ENCODE measurements at regions not wholly inside any gene's neighbourhood (a gene's known extent, or its start where the extent isn't known, plus 50 kb on each side); places are given as distances from the start of the nearest gene placed in this dataset.

- no peak for TF ChIP-seq CTCF (IDR thresholded peaks at IDR 0.05; ENCODE audit: low read depth, low read length)
- no peak for DNase-seq (ENCODE audit: extremely low read depth, low read depth)
Measured at GRCh38 chr2:58612973-58613372, 371.8 kb upstream of the FANCL start.

DNA sequence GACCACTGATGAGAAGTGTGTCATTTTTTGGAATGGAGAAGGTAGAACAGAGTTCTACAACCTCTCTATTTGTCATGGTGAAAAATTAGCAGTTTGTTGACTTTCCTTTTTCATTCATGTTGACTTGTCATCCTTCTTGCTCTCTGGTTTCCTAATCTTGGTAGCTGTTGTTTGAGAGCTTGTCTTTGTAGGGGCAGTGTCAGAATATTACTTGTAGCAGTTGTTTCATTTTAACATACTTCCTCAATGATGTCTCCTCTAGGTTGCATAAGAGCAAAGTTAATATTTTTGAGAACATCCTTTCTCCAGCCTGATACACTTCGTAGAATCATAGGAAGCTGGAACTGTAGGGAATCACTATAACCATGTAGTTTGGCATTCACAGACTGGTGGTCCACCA, 368.2 kb upstream of the FANCL start:
- no peak for DNase-seq (ENCODE audit: extremely low read depth, low read depth)
- no peak for TF ChIP-seq CTCF (IDR thresholded peaks at IDR 0.05; ENCODE audit: low read depth, low read length)

- no peak for DNase-seq (ENCODE audit: extremely low read depth, low read depth)
- no peak for TF ChIP-seq CTCF (IDR thresholded peaks at IDR 0.05; ENCODE audit: low read depth, low read length)
Measured at GRCh38 chr2:58608146-58608545, 367.0 kb upstream of the FANCL start.

DNA sequence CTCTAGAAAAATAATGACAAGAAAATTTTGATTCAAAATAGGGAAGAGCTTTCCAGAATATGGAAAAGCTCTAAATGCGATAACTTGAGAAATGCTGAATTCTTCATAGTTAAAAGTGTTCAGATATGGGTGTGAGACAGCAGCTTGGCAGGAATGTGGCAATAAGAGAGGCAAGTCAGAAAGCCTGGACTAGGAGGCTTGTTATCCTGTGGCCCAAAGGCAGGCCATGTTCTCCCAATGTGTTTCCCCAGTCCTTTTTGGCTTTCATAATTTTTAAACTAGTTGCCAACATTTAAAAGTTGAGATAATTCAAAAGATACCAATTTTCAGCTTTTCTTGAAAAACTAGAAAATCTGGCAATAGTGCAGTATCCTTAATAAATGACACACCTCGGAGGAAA, 366.3 kb upstream of the FANCL start:
- no peak for DNase-seq (ENCODE audit: extremely low read depth, low read depth)
- TF ChIP-seq CTCF (IDR thresholded peaks at IDR 0.05; ENCODE audit: low read depth, low read length): no peak

DNA sequence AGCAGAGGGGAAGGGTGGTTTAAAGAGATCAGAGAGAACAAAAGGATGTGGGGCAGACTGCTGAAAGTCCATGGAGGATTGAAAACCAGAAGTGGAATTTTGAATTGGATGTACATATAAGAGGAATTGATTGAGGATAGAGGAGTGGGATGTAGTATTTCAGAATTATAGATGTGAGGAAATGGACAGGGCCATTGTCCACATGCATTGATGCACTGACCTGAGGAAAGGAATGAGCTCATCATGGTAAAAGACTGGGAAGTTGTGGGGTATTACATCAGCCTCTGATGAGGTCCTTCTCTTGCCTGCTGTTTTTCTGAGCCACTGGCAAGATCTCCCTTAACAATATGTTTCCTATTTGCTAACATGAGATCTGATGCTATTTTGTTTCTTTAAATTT, 365.7 kb upstream of the FANCL start:
- no peak for DNase-seq (ENCODE audit: extremely low read depth, low read depth)

GRCh38 chr2:58604096-58604495, 363.0 kb upstream of the FANCL start:
- DNase-seq (ENCODE audit: extremely low read depth, low read depth): no peak
- TF ChIP-seq CTCF (IDR thresholded peaks at IDR 0.05; ENCODE audit: low read depth, low read length): no peak

More for the DNA sequence above, 365.7 kb upstream of the FANCL start:
- TF ChIP-seq CTCF (IDR thresholded peaks at IDR 0.05; ENCODE audit: low read depth, low read length): no peak

DNA sequence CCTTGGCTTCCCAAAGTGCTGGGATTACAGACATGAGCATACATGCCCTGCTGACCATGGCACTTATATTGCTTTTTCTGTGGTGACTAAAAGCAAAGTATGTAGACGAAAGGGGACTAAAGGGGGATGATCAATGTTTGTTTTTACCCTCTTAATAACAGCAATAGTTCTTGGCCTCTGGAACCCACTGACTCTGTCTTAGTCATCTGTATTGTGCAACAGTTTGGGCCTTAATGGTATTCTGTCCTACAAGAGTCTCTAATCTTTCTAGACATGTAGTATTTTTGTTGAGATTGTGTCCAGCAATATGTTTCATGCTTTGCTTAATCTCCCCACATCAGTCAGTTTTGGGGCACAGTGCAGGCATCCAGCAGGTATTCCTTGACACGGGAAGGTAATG, 359.9 kb upstream of the FANCL start:
- no peak for TF ChIP-seq CTCF (IDR thresholded peaks at IDR 0.05; ENCODE audit: low read depth, low read length)
- no peak for DNase-seq (ENCODE audit: extremely low read depth, low read depth)
